ENCODE measurements at regions not wholly inside any gene's neighbourhood (a gene's known extent, or its start where the extent isn't known, plus 50 kb on each side); places are given as distances from the start of the nearest gene placed in this dataset.

DNA sequence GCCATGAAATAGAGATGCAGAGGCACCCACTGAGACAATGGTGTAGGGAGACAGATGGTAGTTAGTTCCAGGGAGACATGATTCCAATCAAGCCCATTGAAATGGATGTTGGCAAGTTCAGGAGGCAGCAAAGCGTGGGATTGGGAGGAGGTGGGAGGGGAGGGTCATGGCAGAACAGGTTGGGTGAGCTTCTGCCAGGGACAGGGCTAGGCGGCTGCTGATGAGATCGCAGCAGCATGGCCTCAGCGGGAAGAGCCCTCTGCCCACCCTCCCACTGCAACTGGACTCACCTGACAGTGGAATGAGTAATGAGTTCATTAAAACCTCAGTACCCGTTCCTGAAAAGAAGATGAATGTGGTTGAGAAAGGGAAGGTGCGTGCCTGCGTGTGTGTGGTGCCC, 418.2 kb downstream of the CDK5RAP2 start:
- H3K18ac ChIP-seq (ENCODE audit: insufficient read length, low read depth, low read length): no peak overlapping the region
- no peak overlapping the region for H4K5ac ChIP-seq (ENCODE audit: insufficient read length, low read depth, low read length)
- no peak overlapping the region for H3K27ac ChIP-seq (ENCODE audit: insufficient read length, low read depth, low read length)
- no peaks in the 10 kb centered on the region; the same call in 1 of the 2 replicates for H3K27me3 ChIP-seq (ENCODE audit: insufficient read depth, low read length)
- no CpG with 5 or more reads among the region's 7 CpGs for WGBS (ENCODE audit: extremely low coverage, insufficient read length, low lambda C conversion rate)
- H3K4me1 ChIP-seq (ENCODE audit: insufficient read depth, low read length): no peaks in the 10 kb centered on the region
- H3K4ac ChIP-seq (ENCODE audit: low read depth, low read length): no peak overlapping the region
- Mint-ChIP-seq H3K27ac (no peak overlapping the region), H3K27me3 (ENCODE audit: low read depth) (peaks cover 3% of the 10 kb centered on the region; the same call in 1 of the 2 replicates), H3K9me3 (peaks cover 3% of the 10 kb centered on the region in 2 experiments; a peak in 2 of 5 replicates), H3K4me1 (peaks cover 2 to 5% of the 10 kb centered on the region in 2 experiments; a peak in 2 of 4 replicates), H3K4me3 (no peak overlapping the region), H3K36me3 (ENCODE audit: insufficient read depth in 1 of 3, low read depth in 3 of 3) (no peaks in the 10 kb centered on the region)
- no peak overlapping the region for H3K23ac ChIP-seq (ENCODE audit: insufficient read length, low read depth, low read length)
- no peak overlapping the region for H3K9ac ChIP-seq (ENCODE audit: extremely low read depth, insufficient read length, low read length)
- no peaks in the 10 kb centered on the region for H3K9me3 ChIP-seq (ENCODE audit: control insufficient read depth, low read depth, low read length)
- H2BK15ac ChIP-seq (ENCODE audit: low read depth, low read length): no peak overlapping the region
- no peak overlapping the region for H2BK120ac ChIP-seq (ENCODE audit: low read depth, low read length, poor library complexity, severe bottlenecking)
- H4K20me1 ChIP-seq (ENCODE audit: control insufficient read depth, insufficient read depth, insufficient read length): no peaks in the 10 kb centered on the region
- no peak overlapping the region; the same call in 1 of the 2 replicates for H3K14ac ChIP-seq (ENCODE audit: insufficient read depth, low read length)
- no peak overlapping the region for H2AK5ac ChIP-seq (ENCODE audit: insufficient read length, low read length)
- H3K56ac ChIP-seq (ENCODE audit: insufficient read length, low read depth, low read length): no peak overlapping the region
- H3K23me2 ChIP-seq (ENCODE audit: insufficient read length, low read depth, low read length, poor library complexity, severe bottlenecking): no peaks in the 10 kb centered on the region
- H3K4me2 ChIP-seq (ENCODE audit: insufficient read depth, insufficient read length, low read length): no peak overlapping the region
- no peak overlapping the region for H4K91ac ChIP-seq (ENCODE audit: insufficient read length, low read depth, low read length)
- no peak overlapping the region for H2BK12ac ChIP-seq (ENCODE audit: insufficient read length, low read depth, low read length)
- H3K79me1 ChIP-seq (ENCODE audit: insufficient read depth, low read depth, low read length, poor library complexity, severe bottlenecking): no peaks in the 10 kb centered on the region
- no peak overlapping the region for H2BK20ac ChIP-seq (ENCODE audit: low read depth, low read length, poor library complexity, severe bottlenecking)
- DNase-seq: no peak
- no peaks in the 10 kb centered on the region for H3K79me2 ChIP-seq (ENCODE audit: insufficient read depth, low read length)
- H2BK5ac ChIP-seq (ENCODE audit: insufficient read length, low read length): no peak overlapping the region
- H2AFZ ChIP-seq (ENCODE audit: low read length): no peak overlapping the region
- TF ChIP-seq, protein P1, sequence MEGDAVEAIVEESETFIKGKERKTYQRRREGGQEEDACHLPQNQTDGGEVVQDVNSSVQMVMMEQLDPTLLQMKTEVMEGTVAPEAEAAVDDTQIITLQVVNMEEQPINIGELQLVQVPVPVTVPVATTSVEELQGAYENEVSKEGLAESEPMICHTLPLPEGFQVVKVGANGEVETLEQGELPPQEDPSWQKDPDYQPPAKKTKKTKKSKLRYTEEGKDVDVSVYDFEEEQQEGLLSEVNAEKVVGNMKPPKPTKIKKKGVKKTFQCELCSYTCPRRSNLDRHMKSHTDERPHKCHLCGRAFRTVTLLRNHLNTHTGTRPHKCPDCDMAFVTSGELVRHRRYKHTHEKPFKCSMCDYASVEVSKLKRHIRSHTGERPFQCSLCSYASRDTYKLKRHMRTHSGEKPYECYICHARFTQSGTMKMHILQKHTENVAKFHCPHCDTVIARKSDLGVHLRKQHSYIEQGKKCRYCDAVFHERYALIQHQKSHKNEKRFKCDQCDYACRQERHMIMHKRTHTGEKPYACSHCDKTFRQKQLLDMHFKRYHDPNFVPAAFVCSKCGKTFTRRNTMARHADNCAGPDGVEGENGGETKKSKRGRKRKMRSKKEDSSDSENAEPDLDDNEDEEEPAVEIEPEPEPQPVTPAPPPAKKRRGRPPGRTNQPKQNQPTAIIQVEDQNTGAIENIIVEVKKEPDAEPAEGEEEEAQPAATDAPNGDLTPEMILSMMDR (conservative IDR thresholded peaks at IDR 0.05): no peak
- no peak overlapping the region for H4K8ac ChIP-seq (replicated peaks; ENCODE audit: insufficient read length, low read depth, low read length)
- H3T11ph ChIP-seq (ENCODE audit: low read length): no peak overlapping the region

All from H9 (cell line).